ENCODE measurements at regions not wholly inside any gene's neighbourhood (a gene's known extent, or its start where the extent isn't known, plus 50 kb on each side); places are given as distances from the start of the nearest gene placed in this dataset.

DNA sequence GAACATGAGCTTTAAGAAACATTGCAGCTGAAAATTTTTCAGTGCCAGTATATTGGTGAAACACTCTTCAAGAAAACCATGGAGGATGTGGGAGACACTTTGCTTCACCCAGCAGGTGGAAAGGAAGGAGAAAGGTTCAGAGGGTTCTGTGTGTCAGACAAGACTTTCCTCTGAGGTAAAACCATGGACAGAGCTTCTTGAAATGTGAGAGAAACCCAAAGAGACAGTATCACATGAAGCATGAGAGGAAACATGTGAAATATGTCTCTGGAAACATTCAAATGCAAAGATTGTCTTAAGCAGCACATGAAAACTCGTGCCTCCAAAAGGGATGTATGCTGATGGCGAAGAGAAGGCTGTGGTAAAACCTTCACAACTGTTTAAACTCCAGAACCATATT, 368.9 kb upstream of the ST8SIA4 start:
- no peak overlapping the region for H3K9ac ChIP-seq (ENCODE audit: insufficient read depth in 1 of 2, low read depth in 2 of 2, low read length in 2 of 2)
- H2AFZ ChIP-seq (ENCODE audit: low read depth, low read length): no peak overlapping the region
- intact Hi-C loops (cut with micrococcal nuclease): no loop called here
- no TSS peak for BruUV-seq (replicated peaks)
- no peaks in the 10 kb centered on the region for H3K36me3 ChIP-seq (ENCODE audit: control insufficient read depth, insufficient read depth, low read length)
- H3K9me1 ChIP-seq (ENCODE audit: control insufficient read depth, insufficient read depth, low read length): no peaks in the 10 kb centered on the region
- H3K79me2 ChIP-seq (ENCODE audit: control insufficient read depth, insufficient read depth, low read length): no peaks in the 10 kb centered on the region
- no peaks in the 10 kb centered on the region for H3K9me3 ChIP-seq (replicated peaks; ENCODE audit: control insufficient read depth, insufficient read depth, low read depth, low read length)
- ATAC-seq: no peak
- WGBS (ENCODE audit: insufficient coverage, low coverage, missing lambda C conversion rate): 0% methylated on average over 2 of the region's 2 CpGs
- DNase-seq (ENCODE audit: extremely low read depth in 1 of 4, low spot score in 3 of 4): no peak
- FAIRE-seq: no peak
- no peak overlapping the region for H3K4me2 ChIP-seq (ENCODE audit: insufficient read depth, low read length)
- H4K20me1 ChIP-seq (replicated peaks; ENCODE audit: control insufficient read depth, insufficient read depth, low read length): no peaks in the 10 kb centered on the region
- ChIA-PET POLR2A (no interaction called here), CTCF (ENCODE audit: low intra/inter-chr PET ratio) (no interaction called here)
- no peaks in the 10 kb centered on the region for H3K4me1 ChIP-seq (replicated peaks in 1 of 2; ENCODE audit: control insufficient read depth in 2 of 2, insufficient read depth in 2 of 2, low read length in 2 of 2)
- in situ Hi-C loops (cut with MboI): no loop called here
- H3K4me3 ChIP-seq: no peak overlapping the region
- no peaks in the 10 kb centered on the region for H3K27me3 ChIP-seq (ENCODE audit: control insufficient read depth in 2 of 2, insufficient read depth in 2 of 2, low read length in 2 of 2)
- H3K27ac ChIP-seq (ENCODE audit: extremely low read depth, low read depth, low read length): no peak overlapping the region
- no peak for TF ChIP-seq KDM2B (CRISPR knock-in tag; IDR thresholded peaks at IDR 0.05)
- TF ChIP-seq, protein P1, sequence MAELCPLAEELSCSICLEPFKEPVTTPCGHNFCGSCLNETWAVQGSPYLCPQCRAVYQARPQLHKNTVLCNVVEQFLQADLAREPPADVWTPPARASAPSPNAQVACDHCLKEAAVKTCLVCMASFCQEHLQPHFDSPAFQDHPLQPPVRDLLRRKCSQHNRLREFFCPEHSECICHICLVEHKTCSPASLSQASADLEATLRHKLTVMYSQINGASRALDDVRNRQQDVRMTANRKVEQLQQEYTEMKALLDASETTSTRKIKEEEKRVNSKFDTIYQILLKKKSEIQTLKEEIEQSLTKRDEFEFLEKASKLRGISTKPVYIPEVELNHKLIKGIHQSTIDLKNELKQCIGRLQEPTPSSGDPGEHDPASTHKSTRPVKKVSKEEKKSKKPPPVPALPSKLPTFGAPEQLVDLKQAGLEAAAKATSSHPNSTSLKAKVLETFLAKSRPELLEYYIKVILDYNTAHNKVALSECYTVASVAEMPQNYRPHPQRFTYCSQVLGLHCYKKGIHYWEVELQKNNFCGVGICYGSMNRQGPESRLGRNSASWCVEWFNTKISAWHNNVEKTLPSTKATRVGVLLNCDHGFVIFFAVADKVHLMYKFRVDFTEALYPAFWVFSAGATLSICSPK (IDR thresholded peaks at IDR 0.05; ENCODE audit: borderline replicate concordance): no peak
- TF ChIP-seq KLF10 (CRISPR knock-in tag; IDR thresholded peaks at IDR 0.05): no peak
- no peak for TF ChIP-seq STAG1 (CRISPR knock-in tag; IDR thresholded peaks at IDR 0.05; ENCODE audit: borderline replicate concordance)
- no peak for TF ChIP-seq CHCHD3 (CRISPR knock-in tag; IDR thresholded peaks at IDR 0.05)
- TF ChIP-seq, protein P2, sequence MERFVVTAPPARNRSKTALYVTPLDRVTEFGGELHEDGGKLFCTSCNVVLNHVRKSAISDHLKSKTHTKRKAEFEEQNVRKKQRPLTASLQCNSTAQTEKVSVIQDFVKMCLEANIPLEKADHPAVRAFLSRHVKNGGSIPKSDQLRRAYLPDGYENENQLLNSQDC (CRISPR knock-in tag; IDR thresholded peaks at IDR 0.05): no peak
- TF ChIP-seq SLC30A9 (CRISPR knock-in tag; IDR thresholded peaks at IDR 0.05): no peak
- TF ChIP-seq, protein P3, sequence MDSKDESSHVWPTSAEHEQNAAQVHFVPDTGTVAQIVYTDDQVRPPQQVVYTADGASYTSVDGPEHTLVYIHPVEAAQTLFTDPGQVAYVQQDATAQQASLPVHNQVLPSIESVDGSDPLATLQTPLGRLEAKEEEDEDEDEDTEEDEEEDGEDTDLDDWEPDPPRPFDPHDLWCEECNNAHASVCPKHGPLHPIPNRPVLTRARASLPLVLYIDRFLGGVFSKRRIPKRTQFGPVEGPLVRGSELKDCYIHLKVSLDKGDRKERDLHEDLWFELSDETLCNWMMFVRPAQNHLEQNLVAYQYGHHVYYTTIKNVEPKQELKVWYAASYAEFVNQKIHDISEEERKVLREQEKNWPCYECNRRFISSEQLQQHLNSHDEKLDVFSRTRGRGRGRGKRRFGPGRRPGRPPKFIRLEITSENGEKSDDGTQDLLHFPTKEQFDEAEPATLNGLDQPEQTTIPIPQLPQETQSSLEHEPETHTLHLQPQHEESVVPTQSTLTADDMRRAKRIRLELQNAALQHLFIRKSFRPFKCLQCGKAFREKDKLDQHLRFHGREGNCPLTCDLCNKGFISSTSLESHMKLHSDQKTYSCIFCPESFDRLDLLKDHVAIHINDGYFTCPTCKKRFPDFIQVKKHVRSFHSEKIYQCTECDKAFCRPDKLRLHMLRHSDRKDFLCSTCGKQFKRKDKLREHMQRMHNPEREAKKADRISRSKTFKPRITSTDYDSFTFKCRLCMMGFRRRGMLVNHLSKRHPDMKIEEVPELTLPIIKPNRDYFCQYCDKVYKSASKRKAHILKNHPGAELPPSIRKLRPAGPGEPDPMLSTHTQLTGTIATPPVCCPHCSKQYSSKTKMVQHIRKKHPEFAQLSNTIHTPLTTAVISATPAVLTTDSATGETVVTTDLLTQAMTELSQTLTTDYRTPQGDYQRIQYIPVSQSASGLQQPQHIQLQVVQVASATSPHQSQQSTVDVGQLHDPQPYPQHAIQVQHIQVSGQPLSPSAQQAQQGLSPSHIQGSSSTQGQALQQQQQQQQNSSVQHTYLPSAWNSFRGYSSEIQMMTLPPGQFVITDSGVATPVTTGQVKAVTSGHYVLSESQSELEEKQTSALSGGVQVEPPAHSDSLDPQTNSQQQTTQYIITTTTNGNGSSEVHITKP (IDR thresholded peaks at IDR 0.05; ENCODE audit: partially characterized antibody): no peak
- TF ChIP-seq RBM39 (optimal IDR thresholded peaks at IDR 0.05; ENCODE audit: low read depth, low read length): no peak
- no peak for TF ChIP-seq CAMTA2 (CRISPR knock-in tag; conservative IDR thresholded peaks at IDR 0.05)
- TF ChIP-seq ZSCAN29 (IDR thresholded peaks at IDR 0.05): no peak
- TF ChIP-seq, protein P4, sequence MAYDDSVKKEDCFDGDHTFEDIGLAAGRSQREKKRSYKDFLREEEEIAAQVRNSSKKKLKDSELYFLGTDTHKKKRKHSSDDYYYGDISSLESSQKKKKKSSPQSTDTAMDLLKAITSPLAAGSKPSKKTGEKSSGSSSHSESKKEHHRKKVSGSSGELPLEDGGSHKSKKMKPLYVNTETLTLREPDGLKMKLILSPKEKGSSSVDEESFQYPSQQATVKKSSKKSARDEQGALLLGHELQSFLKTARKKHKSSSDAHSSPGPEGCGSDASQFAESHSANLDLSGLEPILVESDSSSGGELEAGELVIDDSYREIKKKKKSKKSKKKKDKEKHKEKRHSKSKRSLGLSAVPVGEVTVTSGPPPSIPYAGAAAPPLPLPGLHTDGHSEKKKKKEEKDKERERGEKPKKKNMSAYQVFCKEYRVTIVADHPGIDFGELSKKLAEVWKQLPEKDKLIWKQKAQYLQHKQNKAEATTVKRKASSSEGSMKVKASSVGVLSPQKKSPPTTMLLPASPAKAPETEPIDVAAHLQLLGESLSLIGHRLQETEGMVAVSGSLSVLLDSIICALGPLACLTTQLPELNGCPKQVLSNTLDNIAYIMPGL (CRISPR knock-in tag; IDR thresholded peaks at IDR 0.05): no peak
- TF ChIP-seq MTF1 (CRISPR knock-in tag; IDR thresholded peaks at IDR 0.05; ENCODE audit: borderline replicate concordance): no peak
- TF ChIP-seq, protein P5, sequence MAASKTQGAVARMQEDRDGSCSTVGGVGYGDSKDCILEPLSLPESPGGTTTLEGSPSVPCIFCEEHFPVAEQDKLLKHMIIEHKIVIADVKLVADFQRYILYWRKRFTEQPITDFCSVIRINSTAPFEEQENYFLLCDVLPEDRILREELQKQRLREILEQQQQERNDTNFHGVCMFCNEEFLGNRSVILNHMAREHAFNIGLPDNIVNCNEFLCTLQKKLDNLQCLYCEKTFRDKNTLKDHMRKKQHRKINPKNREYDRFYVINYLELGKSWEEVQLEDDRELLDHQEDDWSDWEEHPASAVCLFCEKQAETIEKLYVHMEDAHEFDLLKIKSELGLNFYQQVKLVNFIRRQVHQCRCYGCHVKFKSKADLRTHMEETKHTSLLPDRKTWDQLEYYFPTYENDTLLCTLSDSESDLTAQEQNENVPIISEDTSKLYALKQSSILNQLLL (CRISPR knock-in tag; IDR thresholded peaks at IDR 0.05; ENCODE audit: borderline replicate concordance): no peak
- TF ChIP-seq MYBL2 (IDR thresholded peaks at IDR 0.05; ENCODE audit: low read depth): no peak
- no peak for TF ChIP-seq MYBL2 (CRISPR knock-in tag; IDR thresholded peaks at IDR 0.05; ENCODE audit: borderline replicate concordance)

Data from K562 (cell line).